ENCODE measurements at regions not wholly inside any gene's neighbourhood (a gene's known extent, or its start where the extent isn't known, plus 50 kb on each side); places are given as distances from the start of the nearest gene placed in this dataset.

GRCh38 chrY:19365321-19365720 lies 379.2 kb downstream of the KDM5D start:
- DNase-seq (ENCODE audit: low read depth in 2 of 2, low spot score in 1 of 2): no peak

- DNase-seq (ENCODE audit: low read depth in 2 of 2, low spot score in 1 of 2): no peak
Observed at GRCh38 chrY:19357249-19357648, 387.3 kb downstream of the KDM5D start.

GRCh38 chrY:19356735-19357134 lies 387.8 kb downstream of the KDM5D start:
- no peak for DNase-seq (ENCODE audit: low read depth in 2 of 2, low spot score in 1 of 2)

- DNase-seq (ENCODE audit: low read depth in 2 of 2, low spot score in 1 of 2): no peak
Observed at GRCh38 chrY:19354857-19355173, 389.7 kb downstream of the KDM5D start.

- DNase-seq (ENCODE audit: low read depth in 2 of 2, low spot score in 1 of 2): no peak
Observed at GRCh38 chrY:19354061-19354856, 390.3 kb downstream of the KDM5D start.

- no peak for DNase-seq (ENCODE audit: low read depth in 2 of 2, low spot score in 1 of 2)
Observed at GRCh38 chrY:19351616-19352015, 392.9 kb downstream of the KDM5D start.

- no peak for DNase-seq (ENCODE audit: low read depth in 2 of 2, low spot score in 1 of 2)
Observed at GRCh38 chrY:19321701-19322100, 422.8 kb downstream of the KDM5D start.

- DNase-seq (ENCODE audit: low read depth in 2 of 2, low spot score in 1 of 2): no peak
Observed at GRCh38 chrY:19319135-19319534, 425.4 kb downstream of the KDM5D start.

- no peak for DNase-seq (ENCODE audit: low read depth in 2 of 2, low spot score in 1 of 2)
Observed at GRCh38 chrY:19317271-19317987, 427.1 kb downstream of the KDM5D start.

- DNase-seq (ENCODE audit: low read depth in 2 of 2, low spot score in 1 of 2): no peak
Observed at GRCh38 chrY:19307627-19308026, 436.9 kb downstream of the KDM5D start.

- no peak for DNase-seq (ENCODE audit: low read depth in 2 of 2, low spot score in 1 of 2)
Observed at GRCh38 chrY:19303136-19303535, 441.4 kb downstream of the KDM5D start.

GRCh38 chrY:19290925-19291324 lies 453.6 kb downstream of the KDM5D start:
- no peak for DNase-seq (ENCODE audit: low read depth in 2 of 2, low spot score in 1 of 2)

- DNase-seq (ENCODE audit: low read depth in 2 of 2, low spot score in 1 of 2): no peak
Observed at GRCh38 chrY:19274076-19274475, 470.4 kb downstream of the KDM5D start.

- no peak for DNase-seq (ENCODE audit: low read depth in 2 of 2, low spot score in 1 of 2)
Observed at GRCh38 chrY:19268331-19268730, 476.2 kb downstream of the KDM5D start.

GRCh38 chrY:19265404-19265803 lies 479.1 kb downstream of the KDM5D start:
- DNase-seq (ENCODE audit: low read depth in 2 of 2, low spot score in 1 of 2): no peak

- no peak for DNase-seq (ENCODE audit: low read depth in 2 of 2, low spot score in 1 of 2)
Observed at GRCh38 chrY:19262310-19262709, 482.2 kb downstream of the KDM5D start.

- no peak for DNase-seq (ENCODE audit: low read depth in 2 of 2, low spot score in 1 of 2)
Observed at GRCh38 chrY:19232276-19232994, 458.9 kb upstream of the HSFY2 start.

GRCh38 chrY:19220784-19221183 lies 447.2 kb upstream of the HSFY2 start:
- no peak for DNase-seq (ENCODE audit: low read depth in 2 of 2, low spot score in 1 of 2)

- DNase-seq (ENCODE audit: low read depth in 2 of 2, low spot score in 1 of 2): no peak
Observed at GRCh38 chrY:19208915-19209314, 435.4 kb upstream of the HSFY2 start.

GRCh38 chrY:19207048-19207447 lies 433.5 kb upstream of the HSFY2 start:
- DNase-seq (ENCODE audit: low read depth in 2 of 2, low spot score in 1 of 2): no peak

- no peak for DNase-seq (ENCODE audit: low read depth in 2 of 2, low spot score in 1 of 2)
Observed at GRCh38 chrY:19180824-19181223, 407.3 kb upstream of the HSFY2 start.

- DNase-seq (ENCODE audit: low read depth in 2 of 2, low spot score in 1 of 2): no peak
Observed at GRCh38 chrY:19168202-19168565, 394.6 kb upstream of the HSFY2 start.
